ENCODE measurements at regions not wholly inside any gene's neighbourhood (a gene's known extent, or its start where the extent isn't known, plus 50 kb on each side); places are given as distances from the start of the nearest gene placed in this dataset.

GRCh38 chr7:138324941-138325340, 135.1 kb upstream of the TRIM24 start:
- no peak for TF ChIP-seq CTCF (IDR thresholded peaks at IDR 0.05)
- no peak for TF ChIP-seq POLR2A (IDR thresholded peaks at IDR 0.05)
